KBM-7 (cell line): ENCODE measurements at regions not wholly inside any gene's neighbourhood (a gene's known extent, or its start where the extent isn't known, plus 50 kb on each side); places are given as distances from the start of the nearest gene placed in this dataset.

Experiments used
- DNase-seq: peaks from one replicate; pipeline ENCODE4 v3.0.0-alpha.2; 2015
- in situ Hi-C: fragments of 300-500 bp; cut with MboI; formaldehyde crosslinking; loops from 2 replicates; pipeline ENCODE4 v1.14.3; 2020; ENCODE audit warnings: low sequenced_read_pairs, low pct_unique_long_range_greater_than_20kb, mixed read lengths

DNA sequence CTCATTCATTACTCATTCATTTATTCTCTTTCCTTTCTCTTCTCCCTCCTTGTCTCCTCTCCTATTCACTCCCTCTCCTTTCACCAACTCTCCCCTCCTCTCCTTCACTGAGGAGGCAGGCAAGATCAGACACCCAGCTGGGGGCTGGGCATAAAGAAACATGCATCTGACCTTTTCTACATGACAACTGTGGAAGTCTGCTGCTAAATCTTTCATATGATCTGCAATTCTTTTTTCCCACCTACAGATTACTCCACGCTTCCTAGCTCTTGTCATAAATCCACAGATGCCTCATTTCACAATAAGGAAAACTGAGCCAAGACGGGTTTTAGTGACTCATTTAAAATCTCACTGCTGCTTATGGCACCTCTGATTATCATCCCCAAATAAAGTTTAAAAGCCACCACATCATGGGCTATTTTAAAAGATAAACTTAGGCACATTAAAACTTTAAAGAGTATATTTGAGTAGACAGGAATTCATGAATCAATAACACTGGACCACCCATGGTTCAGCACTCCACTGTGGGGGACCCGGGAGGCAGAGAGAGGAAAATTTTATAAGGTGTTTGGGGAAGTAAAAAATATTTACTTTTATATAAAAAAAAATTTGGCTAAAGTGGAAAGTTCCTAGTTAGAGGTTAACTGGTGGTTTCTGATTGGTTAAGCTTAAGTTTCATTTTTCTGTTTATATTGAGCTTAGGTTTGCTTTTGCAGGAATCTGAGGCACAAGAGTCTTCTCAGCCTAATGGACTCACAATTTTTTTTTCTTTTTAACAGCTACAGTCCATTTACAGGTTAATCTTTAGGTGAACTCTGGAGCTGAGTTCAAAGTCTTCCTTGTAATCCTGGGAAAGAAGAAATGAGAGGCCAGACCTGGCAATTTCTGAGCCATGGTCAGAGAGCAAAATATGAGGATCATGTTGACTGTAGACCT lies 55.8 kb upstream of the DNAH14 start:
- DNase-seq, result no peak
- in situ Hi-C loops, result loop anchor here (25.0 kb wide), 1 partner anchor 361 kb away; no protein-coding TSS in a partner anchor

DNA sequence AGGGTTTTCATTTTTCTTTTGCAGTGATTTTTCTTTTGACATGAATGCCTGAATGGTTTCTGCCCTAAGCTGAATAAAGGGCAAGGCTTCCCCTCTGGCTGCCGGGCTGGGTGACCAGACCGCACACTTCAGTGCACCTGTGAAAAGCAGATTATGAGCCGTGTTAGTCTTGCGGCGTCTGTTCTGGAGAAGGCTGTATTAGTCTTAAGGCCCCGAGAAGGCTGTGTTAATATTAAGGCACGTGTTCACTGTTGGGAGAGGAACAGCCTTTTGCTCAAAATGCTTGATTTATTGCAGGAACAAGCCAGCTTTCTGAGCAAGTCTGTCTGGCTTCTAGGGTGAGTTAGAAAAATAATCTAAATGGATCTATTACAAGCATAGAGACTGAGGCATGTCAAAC lies 54.7 kb upstream of the DNAH14 start:
- in situ Hi-C loops, result loop anchor here (25.0 kb wide), 1 partner anchor 362 kb away; no protein-coding TSS in a partner anchor
- DNase-seq, result no peak

DNA sequence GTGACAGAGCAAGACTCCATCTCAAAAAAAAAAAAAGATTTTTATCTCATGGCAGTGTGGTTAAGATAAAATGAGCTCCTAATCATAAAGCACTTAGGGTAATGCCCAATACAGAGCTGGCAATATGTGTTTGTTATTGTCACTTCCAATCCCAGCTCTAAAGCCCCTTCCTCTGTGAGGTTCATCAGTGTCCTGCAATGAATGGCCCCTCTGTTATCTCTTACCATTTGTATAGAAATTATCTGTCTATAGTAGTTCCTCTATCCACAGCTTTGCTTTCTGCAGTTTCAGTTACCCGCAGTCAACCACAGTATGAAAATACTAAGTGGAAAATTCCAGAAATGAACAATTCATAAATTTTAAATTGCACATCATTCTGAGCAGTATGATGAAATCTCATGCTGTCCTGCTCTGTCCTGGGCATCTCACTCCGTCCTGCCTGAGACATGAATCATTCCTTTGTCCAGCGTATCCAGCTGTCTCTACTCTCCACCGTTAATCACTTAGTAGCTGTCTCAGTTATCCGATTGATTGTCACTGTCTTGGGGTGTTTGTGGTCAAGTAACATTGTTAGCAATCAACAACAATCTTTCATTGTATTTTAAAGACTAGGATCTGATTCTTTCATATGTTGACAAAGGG lies 50.2 kb upstream of the DNAH14 start:
- in situ Hi-C loops, result no loop called here
- no peak for DNase-seq
